KOPT-K1 (cell line): ENCODE measurements at regions not wholly inside any gene's neighbourhood (a gene's known extent, or its start where the extent isn't known, plus 50 kb on each side); places are given as distances from the start of the nearest gene placed in this dataset.

ENCODE experiments used
- H3K27ac ChIP-seq: fragments of 200-600 bp; sonication (generic); 2 replicates; pipeline ENCODE4 v1.5.1; 2016; ENCODE audit warnings: antibody characterized with exemption, mild to moderate bottlenecking, low read depth, low read length; ENCODE audit not compliant: poor library complexity, severe bottlenecking
- H3K36me3 ChIP-seq: fragments of 200-600 bp; sonication (generic); 2 replicates; pipeline ENCODE4 v1.5.1; 2017; ENCODE audit warnings: antibody characterized with exemption, mild to moderate bottlenecking, low read length, moderate library complexity; ENCODE audit not compliant: insufficient read depth
- H3K9me3 ChIP-seq: fragments of 200-600 bp; sonication (generic); 2 replicates; pipeline ENCODE4 v1.5.1; 2017; ENCODE audit warnings: antibody characterized with exemption, low read length, mild to moderate bottlenecking; ENCODE audit not compliant: insufficient read depth, poor library complexity, severe bottlenecking

DNA sequence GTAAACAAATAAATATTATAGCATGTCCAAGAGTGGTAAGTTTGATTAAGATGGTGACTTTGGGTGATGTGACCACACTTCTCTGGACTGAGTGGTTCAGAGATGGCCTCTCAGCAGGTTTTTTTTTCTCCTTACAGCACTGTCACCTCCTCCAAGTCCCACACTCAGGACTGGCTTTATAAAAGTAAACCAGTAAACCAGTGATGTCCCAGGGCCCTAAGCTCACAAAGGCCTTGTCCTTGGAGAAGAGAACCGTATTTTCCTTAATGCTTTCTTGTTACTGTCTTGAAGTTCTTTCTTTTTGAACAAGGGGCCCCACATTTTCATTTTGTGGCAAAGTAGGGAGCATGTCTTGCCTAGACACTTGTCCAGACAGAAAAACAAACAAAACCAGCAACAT lies 274.0 kb downstream of the MYCN start:
- H3K9me3 ChIP-seq: no peaks in the 10 kb centered on the region
- H3K27ac ChIP-seq: no peak overlapping the region
- H3K36me3 ChIP-seq: no peaks in the 10 kb centered on the region

- Histone ChIP-seq H3K9me3 (peaks cover 13% of the 10 kb centered on the region), H3K27ac (no peak overlapping the region), H3K36me3 (no peaks in the 10 kb centered on the region)
Observed at GRCh38 chr2:16212321-16212720, 272.0 kb downstream of the MYCN start.

GRCh38 chr2:16211341-16211740 lies 271.0 kb downstream of the MYCN start:
- no peak overlapping the region for H3K27ac ChIP-seq
- H3K36me3 ChIP-seq: no peaks in the 10 kb centered on the region
- H3K9me3 ChIP-seq: peaks cover 13% of the 10 kb centered on the region

GRCh38 chr2:16210841-16211240 lies 270.5 kb downstream of the MYCN start:
- H3K36me3 ChIP-seq: no peaks in the 10 kb centered on the region
- H3K9me3 ChIP-seq: peaks cover 13% of the 10 kb centered on the region
- H3K27ac ChIP-seq: no peak overlapping the region

DNA sequence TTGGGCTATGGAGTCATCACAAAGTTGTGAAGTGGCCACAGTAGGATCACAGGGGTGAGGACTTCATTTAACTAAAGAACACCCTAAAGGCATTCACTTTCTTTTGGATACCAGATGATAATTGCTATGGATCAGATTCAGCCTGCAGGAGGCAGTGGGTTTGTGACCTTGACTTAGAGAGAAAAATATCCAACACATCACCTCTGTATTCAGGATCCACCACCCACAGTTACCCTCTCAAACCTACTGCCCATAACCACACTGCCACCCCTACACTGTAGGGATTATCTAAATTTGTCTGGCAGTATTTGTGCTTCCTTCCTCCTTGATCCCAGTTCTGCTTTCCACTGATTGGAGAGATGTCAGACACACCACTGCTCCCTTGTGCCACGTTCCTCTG lies 269.4 kb downstream of the MYCN start:
- Histone ChIP-seq H3K36me3 (no peaks in the 10 kb centered on the region), H3K9me3 (peaks cover 13% of the 10 kb centered on the region), H3K27ac (no peak overlapping the region)

GRCh38 chr2:16208921-16209320 lies 268.6 kb downstream of the MYCN start:
- Histone ChIP-seq H3K27ac (no peak overlapping the region), H3K36me3 (no peaks in the 10 kb centered on the region), H3K9me3 (peaks cover 13% of the 10 kb centered on the region)

DNA sequence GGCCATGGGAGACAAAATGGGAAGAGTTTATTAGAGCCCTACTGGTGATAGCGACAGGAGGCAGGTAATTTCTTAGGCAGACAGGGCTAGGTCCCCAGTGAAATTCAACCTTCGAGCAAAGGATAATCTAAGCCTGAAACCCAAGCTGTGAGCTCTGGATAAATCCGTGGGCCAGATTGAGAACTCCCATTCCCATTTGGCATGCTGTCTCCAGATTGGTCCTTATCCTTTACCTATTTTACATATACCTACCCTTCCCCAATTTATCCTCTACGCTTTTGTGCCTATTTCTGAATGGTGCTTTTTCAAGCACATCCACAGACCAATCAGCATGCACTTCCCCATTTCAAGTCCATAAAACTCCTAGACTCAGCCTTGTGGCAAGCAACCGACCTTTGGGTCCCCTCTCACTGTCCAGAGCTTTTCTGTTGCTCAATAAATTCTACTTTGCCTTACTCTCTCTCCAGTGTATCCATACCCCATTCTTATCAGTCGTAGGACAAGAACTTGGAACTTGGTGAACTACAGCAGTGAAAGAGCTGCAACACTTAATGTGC lies 268.0 kb downstream of the MYCN start:
- H3K9me3 ChIP-seq: peaks cover 13% of the 10 kb centered on the region
- no peak overlapping the region for H3K27ac ChIP-seq
- H3K36me3 ChIP-seq: no peaks in the 10 kb centered on the region

DNA sequence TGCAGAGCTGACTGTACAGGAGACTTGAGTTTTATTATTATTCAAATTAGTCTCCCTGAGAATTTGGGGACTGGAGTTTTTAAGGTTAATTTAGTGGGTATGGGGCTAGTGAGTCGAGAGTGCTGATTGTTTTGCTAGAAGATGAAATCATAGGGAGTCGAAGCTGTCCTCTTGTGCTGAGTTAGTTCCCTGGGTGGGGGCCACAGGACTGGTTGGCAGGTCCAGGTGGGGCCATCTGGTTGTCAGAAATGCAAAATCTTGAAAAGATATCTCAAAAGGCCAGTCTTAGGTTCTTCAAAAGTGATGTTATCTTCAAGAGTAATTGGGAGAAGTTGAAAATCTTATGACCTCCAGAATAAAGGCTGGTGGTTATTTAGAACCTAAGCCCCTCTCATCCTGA lies 267.3 kb downstream of the MYCN start:
- no peak overlapping the region for H3K27ac ChIP-seq
- H3K36me3 ChIP-seq: no peaks in the 10 kb centered on the region
- H3K9me3 ChIP-seq: peaks cover 13% of the 10 kb centered on the region

DNA sequence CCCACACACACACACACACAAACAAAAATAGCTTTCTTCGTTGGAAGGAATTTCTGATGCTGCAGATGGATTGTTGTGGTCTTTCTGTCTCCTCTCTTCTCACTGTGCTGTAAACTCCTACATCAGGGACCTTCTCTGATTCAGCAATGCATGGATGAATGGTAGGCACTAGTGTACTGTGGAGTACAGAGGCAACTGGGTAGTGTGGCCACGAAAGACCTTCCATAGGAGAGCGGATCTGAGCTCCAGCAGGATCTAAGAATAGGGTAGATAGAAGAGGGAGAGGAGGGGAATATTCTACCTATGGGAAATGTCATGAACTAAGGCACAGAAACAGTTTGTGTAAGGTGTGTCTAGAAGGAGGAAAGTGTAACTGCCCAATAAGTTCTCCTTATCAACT lies 266.8 kb downstream of the MYCN start:
- H3K36me3 ChIP-seq: no peaks in the 10 kb centered on the region
- H3K27ac ChIP-seq: no peak overlapping the region
- H3K9me3 ChIP-seq: peaks cover 13% of the 10 kb centered on the region

- H3K9me3 ChIP-seq: peaks cover 13% of the 10 kb centered on the region
- H3K27ac ChIP-seq: no peak overlapping the region
- no peaks in the 10 kb centered on the region for H3K36me3 ChIP-seq
Observed at GRCh38 chr2:16206191-16206944, 266.0 kb downstream of the MYCN start.

DNA sequence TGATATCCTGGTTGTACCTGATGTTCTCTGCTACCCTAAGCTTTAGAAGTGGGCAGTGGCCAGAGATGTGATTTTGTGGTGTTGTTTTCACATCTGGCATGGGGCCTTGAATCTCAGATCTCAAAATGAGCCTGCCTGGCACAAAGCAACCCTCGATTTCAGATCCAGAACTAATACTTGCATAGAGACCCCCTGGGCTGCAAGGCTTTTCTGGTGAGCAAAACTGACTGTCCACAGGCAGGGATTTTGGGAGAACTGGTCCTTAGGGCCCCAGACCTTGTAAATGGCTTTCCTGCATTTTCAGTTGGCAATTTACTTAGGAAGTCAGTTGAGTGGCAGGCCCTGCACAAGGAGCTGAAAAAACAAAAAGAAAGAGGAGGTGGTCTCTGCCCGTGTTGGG lies 265.3 kb downstream of the MYCN start:
- Histone ChIP-seq H3K27ac (no peak overlapping the region), H3K9me3 (peaks cover 13% of the 10 kb centered on the region), H3K36me3 (no peaks in the 10 kb centered on the region)

DNA sequence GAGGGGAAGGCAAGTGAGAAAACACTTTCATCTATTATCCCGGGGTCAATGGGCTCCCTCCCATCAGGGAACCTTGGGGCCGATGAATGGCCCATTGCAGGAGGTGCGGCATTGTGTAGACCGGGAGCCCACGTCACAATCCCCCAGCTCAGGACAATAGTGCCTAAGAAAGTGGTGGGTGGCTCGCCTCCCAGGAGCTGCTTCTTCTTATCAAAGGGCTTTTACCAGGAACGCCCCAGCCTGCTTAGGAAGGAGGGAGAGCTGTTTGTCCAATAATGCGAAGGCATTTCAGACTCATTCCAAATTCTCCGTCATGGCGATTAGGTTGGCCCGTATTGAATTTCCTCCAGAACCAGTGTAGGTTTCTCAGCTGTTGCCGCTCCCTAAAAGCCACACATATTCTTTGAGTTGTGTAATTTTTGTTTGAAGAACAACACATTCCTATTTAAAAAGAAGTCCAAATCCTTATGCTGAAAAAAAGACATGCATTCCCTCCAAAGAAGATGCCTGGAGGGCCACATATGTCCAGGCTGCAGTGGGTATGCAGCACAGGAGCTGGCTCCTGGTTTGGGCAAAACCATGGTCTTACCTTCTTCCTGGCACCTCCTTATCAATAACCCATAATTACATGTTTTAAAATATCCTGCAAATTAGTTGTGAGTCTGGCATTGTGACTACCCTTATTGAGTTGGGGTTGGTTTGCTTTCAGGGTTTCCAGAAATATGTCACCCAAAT lies 264.7 kb downstream of the MYCN start:
- H3K36me3 ChIP-seq: no peaks in the 10 kb centered on the region
- H3K27ac ChIP-seq: no peak overlapping the region
- H3K9me3 ChIP-seq: peaks cover 13% of the 10 kb centered on the region

DNA sequence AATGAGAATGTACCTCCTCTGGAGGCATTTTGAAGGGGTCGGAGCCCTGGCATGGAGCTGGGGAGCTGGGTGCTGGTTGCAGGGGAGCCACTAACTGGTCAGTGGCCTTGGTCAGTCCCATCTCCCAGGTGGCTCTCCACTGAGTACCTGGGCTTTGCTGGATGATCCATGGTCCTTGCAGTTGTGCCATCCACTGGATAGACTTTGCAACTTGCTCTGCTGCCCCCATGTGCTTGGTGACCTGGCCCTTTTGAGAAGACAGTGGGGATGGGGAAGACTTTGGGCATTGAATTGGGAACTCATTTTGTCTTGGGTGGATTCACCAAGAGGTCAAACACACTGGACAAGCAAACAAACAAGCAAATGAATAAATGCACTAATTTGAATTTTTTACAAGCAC lies 263.9 kb downstream of the MYCN start:
- Histone ChIP-seq H3K9me3 (peaks cover 12% of the 10 kb centered on the region), H3K27ac (no peak overlapping the region), H3K36me3 (no peaks in the 10 kb centered on the region)

DNA sequence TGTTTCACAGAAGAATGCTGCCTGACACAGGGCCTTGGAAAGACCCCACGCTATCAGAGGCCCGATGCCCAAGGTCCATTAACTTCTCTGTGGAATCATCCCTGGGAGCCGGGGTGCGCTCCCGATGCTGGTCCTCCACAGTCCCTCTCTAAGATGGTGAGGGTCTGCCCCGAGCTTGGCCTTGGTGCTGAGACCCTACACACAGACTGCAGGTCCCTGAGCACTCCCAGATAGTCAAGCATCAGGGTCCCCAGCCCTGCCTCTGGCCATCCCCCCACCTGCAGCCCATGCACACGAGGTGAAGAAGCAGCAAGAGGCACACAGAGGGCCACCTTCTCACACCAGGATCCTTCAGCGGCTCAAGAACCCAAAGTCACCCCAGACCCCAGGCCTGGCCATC lies 263.3 kb downstream of the MYCN start:
- Histone ChIP-seq H3K9me3 (peaks cover 6% of the 10 kb centered on the region), H3K27ac (no peak overlapping the region), H3K36me3 (no peaks in the 10 kb centered on the region)

DNA sequence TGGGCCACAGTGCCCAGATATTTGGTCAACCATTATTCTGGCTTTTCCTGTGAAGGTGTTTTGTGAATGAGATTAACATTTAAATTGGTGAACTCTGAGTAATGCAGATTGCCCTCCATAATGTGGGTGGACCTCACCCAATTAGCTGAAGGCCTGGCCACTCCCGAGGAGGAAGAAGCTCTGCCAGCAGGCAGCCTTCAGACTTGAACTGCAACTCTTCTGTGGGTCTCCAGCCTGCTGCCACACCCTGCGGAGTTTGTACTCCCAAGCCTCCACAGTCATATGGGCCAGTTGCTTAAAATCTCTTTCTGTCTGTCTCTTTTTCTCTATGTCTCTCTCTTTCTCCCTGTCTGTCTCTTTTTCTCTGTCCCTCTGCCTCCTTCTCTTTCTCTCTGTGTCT lies 262.7 kb downstream of the MYCN start:
- H3K9me3 ChIP-seq: peaks cover under 1% of the 10 kb centered on the region
- H3K27ac ChIP-seq: no peak overlapping the region

More for the DNA sequence above, 262.7 kb downstream of the MYCN start:
- H3K36me3 ChIP-seq: no peaks in the 10 kb centered on the region
